ENCODE measurements at regions not wholly inside any gene's neighbourhood (a gene's known extent, or its start where the extent isn't known, plus 50 kb on each side); places are given as distances from the start of the nearest gene placed in this dataset.

GRCh38 chr20:61118429-61119224 is 133.4 kb upstream of the CDH4 start:
- no peak for DNase-seq (ENCODE audit: low read depth)
- no peak for TF ChIP-seq CTCF (conservative IDR thresholded peaks at IDR 0.05; ENCODE audit: low read depth, low read length)
- no peak overlapping the region for H3K4me3 ChIP-seq (ENCODE audit: low read depth, low read length)

GRCh38 chr20:61119273-61119672 is 132.8 kb upstream of the CDH4 start:
- no peak overlapping the region for H3K4me3 ChIP-seq (ENCODE audit: low read depth, low read length)
- no peak for TF ChIP-seq CTCF (conservative IDR thresholded peaks at IDR 0.05; ENCODE audit: low read depth, low read length)
- no peak for DNase-seq (ENCODE audit: low read depth)

GRCh38 chr20:61119794-61120410 is 132.2 kb upstream of the CDH4 start:
- TF ChIP-seq CTCF (conservative IDR thresholded peaks at IDR 0.05; ENCODE audit: low read depth, low read length): no peak
- no peak overlapping the region for H3K4me3 ChIP-seq (ENCODE audit: low read depth, low read length)
- DNase-seq (ENCODE audit: low read depth): no peak

GRCh38 chr20:61120595-61121515 is 131.2 kb upstream of the CDH4 start:
- no peak overlapping the region for H3K4me3 ChIP-seq (ENCODE audit: low read depth, low read length)
- peak; percentile 57 for TF ChIP-seq CTCF (conservative IDR thresholded peaks at IDR 0.05; ENCODE audit: low read depth, low read length)
- peak; percentile 59 for DNase-seq (ENCODE audit: low read depth)

- DNase-seq (ENCODE audit: low read depth): no peak
- no peak overlapping the region for H3K4me3 ChIP-seq (ENCODE audit: low read depth, low read length)
- no peak for TF ChIP-seq CTCF (conservative IDR thresholded peaks at IDR 0.05; ENCODE audit: low read depth, low read length)
Measured at GRCh38 chr20:61121661-61122060, 130.4 kb upstream of the CDH4 start.

- no peak for TF ChIP-seq CTCF (conservative IDR thresholded peaks at IDR 0.05; ENCODE audit: low read depth, low read length)
- no peak for DNase-seq (ENCODE audit: low read depth)
Measured at GRCh38 chr20:61123286-61123685, 128.8 kb upstream of the CDH4 start.

More at GRCh38 chr20:61123286-61123685, 128.8 kb upstream of the CDH4 start:
- no peak overlapping the region for H3K4me3 ChIP-seq (ENCODE audit: low read depth, low read length)

All from choroid plexus epithelial cell (primary cell).